Retinal pigment epithelial cell (primary cell): ENCODE measurements at regions not wholly inside any gene's neighbourhood (a gene's known extent, or its start where the extent isn't known, plus 50 kb on each side); places are given as distances from the start of the nearest gene placed in this dataset.

ENCODE experiments used
- DNase-seq: peaks from one replicate; pipeline ENCODE4 v3.0.0-alpha.2; 2010; ENCODE audit warnings: low read depth
- H3K4me3 ChIP-seq: 2 replicates; pipeline ENCODE4 v1.5.1; 2011; ENCODE audit warnings: mild to moderate bottlenecking, low read length, control low read depth, moderate library complexity
- CTCF ChIP-seq: conservative IDR thresholded peaks from 2 replicates; pipeline ENCODE4 v1.5.1; 2011; ENCODE audit warnings: low read depth, low read length, control low read depth, inconsistent platforms

DNA sequence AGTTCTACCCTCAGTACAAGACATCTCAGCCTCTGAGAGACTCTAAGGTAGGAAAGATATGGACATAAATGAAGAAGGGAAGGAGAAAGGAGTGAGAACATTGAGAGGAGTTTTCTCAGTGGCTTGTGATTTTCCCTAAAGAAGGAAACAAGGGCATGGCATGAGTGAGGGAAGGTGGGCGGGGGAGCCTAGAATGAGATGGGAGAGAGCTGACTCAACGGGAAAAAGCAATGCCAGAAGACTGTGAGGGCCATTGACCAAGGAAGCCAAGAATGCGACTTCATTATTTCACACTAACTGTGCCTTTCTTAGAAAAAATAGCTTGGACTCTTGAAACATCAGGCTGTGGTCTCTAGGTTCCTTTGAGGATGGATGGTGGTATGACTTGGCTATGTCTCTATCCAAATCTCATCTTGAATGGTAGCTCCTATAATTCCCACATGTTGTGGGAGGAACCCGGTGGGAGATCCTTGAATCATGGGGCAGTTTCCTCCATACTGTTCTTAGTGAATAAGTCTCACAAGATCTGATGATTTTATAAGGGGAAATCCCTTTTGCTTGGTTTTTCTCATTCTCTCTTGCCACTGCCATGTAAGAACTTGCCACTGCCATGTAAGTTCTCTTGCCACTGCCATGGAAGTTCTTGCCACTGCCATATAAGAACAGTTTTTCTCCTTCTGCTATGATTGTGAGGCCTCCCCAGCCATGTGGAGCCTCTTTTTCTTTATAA is 279.6 kb downstream of the NUAK1 start:
- no peak overlapping the region for H3K4me3 ChIP-seq
- TF ChIP-seq CTCF = no peak
- no peak for DNase-seq

DNA sequence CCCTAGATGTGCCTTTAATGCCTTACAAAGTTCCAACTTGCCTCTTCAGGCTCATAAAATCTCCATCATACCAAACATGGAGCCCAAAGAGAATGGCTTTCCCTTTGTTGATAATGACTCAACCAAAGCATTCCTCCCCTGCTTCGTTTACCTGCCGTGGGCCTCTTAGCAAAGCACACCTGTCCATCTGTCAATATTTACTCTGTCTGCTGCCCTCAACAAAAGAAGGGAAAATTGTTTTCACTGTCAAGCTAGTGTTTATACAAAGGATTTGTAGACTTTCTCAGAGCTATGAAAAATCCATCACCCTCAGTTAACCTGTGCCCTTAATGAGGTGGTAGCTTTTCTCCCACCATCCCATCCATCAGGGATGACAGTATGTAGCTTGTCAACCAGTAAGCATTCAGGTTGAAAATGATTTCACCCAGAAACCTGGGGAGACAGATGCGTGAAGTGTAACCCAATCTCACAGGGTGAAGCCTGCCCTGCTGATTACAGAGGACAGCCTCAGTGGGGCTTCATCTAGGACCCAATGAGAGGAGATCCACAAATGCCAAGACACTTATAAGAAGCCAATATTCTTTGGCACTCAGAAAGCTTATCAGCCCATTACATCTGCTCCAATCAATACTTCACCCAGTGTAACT is 278.1 kb downstream of the NUAK1 start:
- H3K4me3 ChIP-seq = no peak overlapping the region
- DNase-seq = no peak
- TF ChIP-seq CTCF = no peak

DNA sequence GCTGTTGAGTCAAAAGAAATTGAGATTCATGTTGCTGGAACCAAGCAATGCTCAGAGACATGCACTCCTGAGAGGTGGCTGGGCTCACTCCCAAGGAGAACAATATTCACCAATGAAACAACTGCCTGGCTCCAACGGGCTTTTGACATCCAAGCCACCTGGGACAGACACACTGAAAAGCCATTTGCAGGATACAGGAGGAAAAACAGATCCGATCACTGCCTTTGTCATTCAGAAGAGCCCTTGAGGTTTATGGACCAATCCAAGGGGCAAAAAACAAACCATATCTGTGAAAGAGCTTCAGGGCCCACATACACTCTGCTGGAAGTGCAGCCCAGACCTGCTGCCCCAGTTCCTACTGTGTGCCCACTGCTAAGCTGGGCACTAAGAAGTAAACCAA is 277.5 kb downstream of the NUAK1 start:
- no peak for TF ChIP-seq CTCF
- no peak for DNase-seq
- no peak overlapping the region for H3K4me3 ChIP-seq

GRCh38 chr12:105862163-105862821 is 276.5 kb downstream of the NUAK1 start:
- no peak for TF ChIP-seq CTCF
- no peak overlapping the region for H3K4me3 ChIP-seq
- no peak for DNase-seq

- DNase-seq = no peak
- no peak for TF ChIP-seq CTCF
- no peak overlapping the region for H3K4me3 ChIP-seq
Measured at GRCh38 chr12:105864316-105864715, 274.4 kb downstream of the NUAK1 start.

- no peak overlapping the region for H3K4me3 ChIP-seq
- no peak for DNase-seq
- TF ChIP-seq CTCF = no peak
Measured at GRCh38 chr12:105864901-105865300, 273.9 kb downstream of the NUAK1 start.
